ENCODE measurements at regions not wholly inside any gene's neighbourhood (a gene's known extent, or its start where the extent isn't known, plus 50 kb on each side); places are given as distances from the start of the nearest gene placed in this dataset.

DNA sequence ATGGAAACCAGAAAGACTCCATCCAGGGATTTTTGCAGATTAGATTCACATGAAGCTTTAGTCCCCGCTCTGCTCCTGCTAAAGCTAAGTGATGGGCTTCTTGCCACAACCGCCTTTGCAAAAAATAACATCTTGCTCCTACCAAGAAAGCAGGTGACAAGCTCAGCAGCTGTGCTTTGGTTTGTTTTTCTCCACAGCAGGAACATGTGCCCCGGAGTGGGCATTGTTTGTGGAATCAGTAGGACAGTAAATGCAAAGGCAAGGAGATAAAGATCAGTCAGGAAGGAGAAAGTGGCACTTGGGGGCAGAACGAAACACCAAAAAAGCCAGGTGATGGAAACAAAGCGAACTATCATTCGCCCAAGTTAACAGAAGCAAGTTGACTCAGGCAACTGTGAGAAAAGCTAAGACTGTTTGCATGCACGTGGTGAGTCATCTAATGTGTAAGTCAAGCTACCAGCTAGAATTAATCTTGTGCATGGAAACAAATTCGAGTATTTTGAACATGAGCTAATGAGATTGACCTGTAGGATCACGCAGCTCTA lies 165.5 kb upstream of the PLXNC1 start:
- H3K9me3 ChIP-seq (ENCODE audit: insufficient read depth, low read depth, low read length) = no peaks in the 10 kb centered on the region
- H2AFZ ChIP-seq (ENCODE audit: low read length) = no peak overlapping the region
- no peaks in the 10 kb centered on the region for H3K9me2 ChIP-seq (replicated peaks; ENCODE audit: low read depth, low read length)
- no peaks in the 10 kb centered on the region for H4K20me1 ChIP-seq (ENCODE audit: insufficient read depth, low read length, poor library complexity, severe bottlenecking)
- no peak overlapping the region for H3K9ac ChIP-seq (ENCODE audit: low read depth, low read length, poor library complexity, severe bottlenecking)
- no peaks in the 10 kb centered on the region for H3K36me3 ChIP-seq (ENCODE audit: insufficient read depth, low read length)
- no peaks in the 10 kb centered on the region for H3K79me2 ChIP-seq (ENCODE audit: insufficient read depth, low read length)
- no peaks in the 10 kb centered on the region for H3K4me1 ChIP-seq (ENCODE audit: insufficient read depth, low read length, poor library complexity, severe bottlenecking)
- TF ChIP-seq EZH2phosphoT487 (IDR thresholded peaks at IDR 0.05; ENCODE audit: borderline replicate concordance) = no peak
- TF ChIP-seq, protein P1, sequence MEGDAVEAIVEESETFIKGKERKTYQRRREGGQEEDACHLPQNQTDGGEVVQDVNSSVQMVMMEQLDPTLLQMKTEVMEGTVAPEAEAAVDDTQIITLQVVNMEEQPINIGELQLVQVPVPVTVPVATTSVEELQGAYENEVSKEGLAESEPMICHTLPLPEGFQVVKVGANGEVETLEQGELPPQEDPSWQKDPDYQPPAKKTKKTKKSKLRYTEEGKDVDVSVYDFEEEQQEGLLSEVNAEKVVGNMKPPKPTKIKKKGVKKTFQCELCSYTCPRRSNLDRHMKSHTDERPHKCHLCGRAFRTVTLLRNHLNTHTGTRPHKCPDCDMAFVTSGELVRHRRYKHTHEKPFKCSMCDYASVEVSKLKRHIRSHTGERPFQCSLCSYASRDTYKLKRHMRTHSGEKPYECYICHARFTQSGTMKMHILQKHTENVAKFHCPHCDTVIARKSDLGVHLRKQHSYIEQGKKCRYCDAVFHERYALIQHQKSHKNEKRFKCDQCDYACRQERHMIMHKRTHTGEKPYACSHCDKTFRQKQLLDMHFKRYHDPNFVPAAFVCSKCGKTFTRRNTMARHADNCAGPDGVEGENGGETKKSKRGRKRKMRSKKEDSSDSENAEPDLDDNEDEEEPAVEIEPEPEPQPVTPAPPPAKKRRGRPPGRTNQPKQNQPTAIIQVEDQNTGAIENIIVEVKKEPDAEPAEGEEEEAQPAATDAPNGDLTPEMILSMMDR (conservative IDR thresholded peaks at IDR 0.05; ENCODE audit: low read length) = no peak
- H3K4me3 ChIP-seq (ENCODE audit: low read length, poor library complexity, severe bottlenecking) = no peak overlapping the region
- H3F3A ChIP-seq (ENCODE audit: low read depth) = no peaks in the 10 kb centered on the region
- no peak overlapping the region for H3K4me2 ChIP-seq (ENCODE audit: low read depth, low read length, poor library complexity, severe bottlenecking)
- no peaks in the 10 kb centered on the region for H3K27me3 ChIP-seq (ENCODE audit: insufficient read depth, low read length, poor library complexity, severe bottlenecking)

DNA sequence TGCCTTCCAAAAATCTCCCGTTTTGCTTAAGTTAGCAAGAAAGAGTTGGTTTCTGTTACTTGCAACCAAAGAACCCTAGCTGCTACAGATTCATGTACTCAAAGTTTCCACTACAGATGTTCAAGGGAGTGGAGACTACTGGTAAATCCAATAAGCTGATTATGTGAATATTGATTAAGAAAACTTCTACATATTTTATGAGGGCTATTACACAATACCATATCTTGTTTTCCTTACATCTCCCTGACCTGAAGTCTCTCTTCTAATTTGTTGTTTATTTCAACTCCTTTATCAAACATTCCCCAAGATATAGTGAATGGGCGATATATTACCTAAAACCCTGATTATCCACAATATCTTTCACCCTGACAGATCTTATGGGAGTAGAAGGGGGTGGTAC lies 164.4 kb upstream of the PLXNC1 start:
- no peaks in the 10 kb centered on the region for H3F3A ChIP-seq (ENCODE audit: low read depth)
- H3K4me1 ChIP-seq (ENCODE audit: insufficient read depth, low read length, poor library complexity, severe bottlenecking) = no peaks in the 10 kb centered on the region
- TF ChIP-seq EZH2phosphoT487 (IDR thresholded peaks at IDR 0.05; ENCODE audit: borderline replicate concordance) = no peak
- TF ChIP-seq, protein P1 (conservative IDR thresholded peaks at IDR 0.05; ENCODE audit: low read length) = no peak
- no peak overlapping the region for H2AFZ ChIP-seq (ENCODE audit: low read length)
- H4K20me1 ChIP-seq (ENCODE audit: insufficient read depth, low read length, poor library complexity, severe bottlenecking) = no peaks in the 10 kb centered on the region
- H3K79me2 ChIP-seq (ENCODE audit: insufficient read depth, low read length) = no peaks in the 10 kb centered on the region
- H3K27me3 ChIP-seq (ENCODE audit: insufficient read depth, low read length, poor library complexity, severe bottlenecking) = no peaks in the 10 kb centered on the region
- no peaks in the 10 kb centered on the region for H3K9me2 ChIP-seq (replicated peaks; ENCODE audit: low read depth, low read length)
- H3K9ac ChIP-seq (ENCODE audit: low read depth, low read length, poor library complexity, severe bottlenecking) = no peak overlapping the region
- H3K4me3 ChIP-seq (ENCODE audit: low read length, poor library complexity, severe bottlenecking) = no peak overlapping the region
- no peak overlapping the region for H3K4me2 ChIP-seq (ENCODE audit: low read depth, low read length, poor library complexity, severe bottlenecking)
- no peaks in the 10 kb centered on the region for H3K9me3 ChIP-seq (ENCODE audit: insufficient read depth, low read depth, low read length)
- H3K36me3 ChIP-seq (ENCODE audit: insufficient read depth, low read length) = no peaks in the 10 kb centered on the region

DNA sequence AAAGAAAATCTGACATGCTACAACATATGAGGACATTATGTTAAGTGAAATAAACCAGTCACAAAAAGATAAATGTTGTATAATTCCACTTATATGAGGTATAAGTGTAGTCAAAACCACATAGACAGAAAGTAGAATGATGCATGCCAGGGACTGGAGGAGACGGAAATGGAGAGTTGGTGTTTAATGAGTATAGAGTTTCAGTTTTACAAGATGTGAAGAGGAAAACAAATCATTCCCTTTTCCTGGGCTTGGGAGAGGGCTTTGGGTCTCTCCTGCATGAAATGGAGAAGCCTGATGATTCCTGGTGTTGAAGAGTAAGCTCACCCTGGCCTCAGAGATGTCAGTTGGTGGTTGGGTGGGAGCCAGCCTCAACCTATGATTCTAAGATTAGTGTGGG lies 158.4 kb upstream of the PLXNC1 start:
- Histone ChIP-seq H3K4me1 (ENCODE audit: insufficient read depth, low read length, poor library complexity, severe bottlenecking) (no peaks in the 10 kb centered on the region), H3K9me3 (ENCODE audit: insufficient read depth, low read depth, low read length) (no peaks in the 10 kb centered on the region), H3K9ac (ENCODE audit: low read depth, low read length, poor library complexity, severe bottlenecking) (no peak overlapping the region), H3K4me3 (ENCODE audit: low read length, poor library complexity, severe bottlenecking) (no peak overlapping the region), H3K4me2 (ENCODE audit: low read depth, low read length, poor library complexity, severe bottlenecking) (no peak overlapping the region), H4K20me1 (ENCODE audit: insufficient read depth, low read length, poor library complexity, severe bottlenecking) (no peaks in the 10 kb centered on the region), H3K9me2 (replicated peaks; ENCODE audit: low read depth, low read length) (no peaks in the 10 kb centered on the region), H3K36me3 (ENCODE audit: insufficient read depth, low read length) (no peaks in the 10 kb centered on the region), H2AFZ (ENCODE audit: low read length) (no peak overlapping the region), H3F3A (ENCODE audit: low read depth) (no peaks in the 10 kb centered on the region), H3K27me3 (ENCODE audit: insufficient read depth, low read length, poor library complexity, severe bottlenecking) (no peaks in the 10 kb centered on the region), H3K79me2 (ENCODE audit: insufficient read depth, low read length) (no peaks in the 10 kb centered on the region)
- TF ChIP-seq EZH2phosphoT487 (IDR thresholded peaks at IDR 0.05; ENCODE audit: borderline replicate concordance) = no peak
- TF ChIP-seq, protein P1 (conservative IDR thresholded peaks at IDR 0.05; ENCODE audit: low read length) = no peak

All from Loucy (cell line).